ENCODE measurements at regions not wholly inside any gene's neighbourhood (a gene's known extent, or its start where the extent isn't known, plus 50 kb on each side); places are given as distances from the start of the nearest gene placed in this dataset.

- DNase-seq (ENCODE audit: low spot score), result no peak
These were observed 206.7 kb downstream of the AACS start for GRCh38 chr12:125271892-125272291.

GRCh38 chr12:125272383-125272933, 207.2 kb downstream of the AACS start:
- no peak for DNase-seq (ENCODE audit: low spot score)

- DNase-seq (ENCODE audit: low spot score), result no peak
These were observed 211.3 kb downstream of the AACS start for GRCh38 chr12:125276567-125276966.

- DNase-seq (ENCODE audit: low spot score), result no peak
These were observed 215.5 kb downstream of the AACS start for GRCh38 chr12:125280482-125281377.

- no peak for DNase-seq (ENCODE audit: low spot score)
These were observed 217.7 kb downstream of the AACS start for GRCh38 chr12:125282921-125283320.

GRCh38 chr12:125283521-125283920, 218.3 kb downstream of the AACS start:
- DNase-seq (ENCODE audit: low spot score), result no peak

- no peak for DNase-seq (ENCODE audit: low spot score)
These were observed 218.9 kb downstream of the AACS start for GRCh38 chr12:125284087-125284486.

GRCh38 chr12:125284945-125285685, 219.9 kb downstream of the AACS start:
- no peak for DNase-seq (ENCODE audit: low spot score)

GRCh38 chr12:125286005-125286727, 220.9 kb downstream of the AACS start:
- no peak for DNase-seq (ENCODE audit: low spot score)

- DNase-seq (ENCODE audit: low spot score), result no peak
These were observed 222.1 kb downstream of the AACS start for GRCh38 chr12:125287155-125287847.

- DNase-seq (ENCODE audit: low spot score), result no peak
These were observed 224.0 kb downstream of the AACS start for GRCh38 chr12:125288931-125289928.

- DNase-seq (ENCODE audit: low spot score), result no peak
These were observed 224.7 kb downstream of the AACS start for GRCh38 chr12:125289970-125290369.

GRCh38 chr12:125292700-125293099, 227.5 kb downstream of the AACS start:
- no peak for DNase-seq (ENCODE audit: low spot score)

GRCh38 chr12:125295550-125295949, 230.3 kb downstream of the AACS start:
- DNase-seq (ENCODE audit: low spot score), result no peak

GRCh38 chr12:125296701-125297100, 231.5 kb downstream of the AACS start:
- DNase-seq (ENCODE audit: low spot score), result no peak

- DNase-seq (ENCODE audit: low spot score), result no peak
These were observed 234.6 kb downstream of the AACS start for GRCh38 chr12:125299840-125300239.

- DNase-seq (ENCODE audit: low spot score), result no peak
These were observed 235.0 kb downstream of the AACS start for GRCh38 chr12:125300249-125300648.

- DNase-seq (ENCODE audit: low spot score), result no peak
These were observed 238.1 kb downstream of the AACS start for GRCh38 chr12:125303337-125303736.

GRCh38 chr12:125304029-125304428, 238.8 kb downstream of the AACS start:
- DNase-seq (ENCODE audit: low spot score), result no peak

GRCh38 chr12:125305231-125305630, 240.0 kb downstream of the AACS start:
- no peak for DNase-seq (ENCODE audit: low spot score)
